ENCODE measurements at regions not wholly inside any gene's neighbourhood (a gene's known extent, or its start where the extent isn't known, plus 50 kb on each side); places are given as distances from the start of the nearest gene placed in this dataset.

- FAIRE-seq (no peak), DNase-seq (ENCODE audit: low read depth) (no peak)
- H3K79me2 ChIP-seq (ENCODE audit: insufficient read depth, low read length), result no peaks in the 10 kb centered on the region
- TF ChIP-seq CTCF (IDR thresholded peaks at IDR 0.05; ENCODE audit: insufficient read depth, low read depth, low read length) (no peak), EZH2 (IDR thresholded peaks at IDR 0.05; ENCODE audit: insufficient read depth, low read length) (no peak)
- H3K27me3 Mint-ChIP-seq (ENCODE audit: low read depth, unreplicated experiment), result no peaks in the 10 kb centered on the region
- H3K9me3 Mint-ChIP-seq (ENCODE audit: unreplicated experiment), result peaks cover 4% of the 10 kb centered on the region
- H3K4me3 Mint-ChIP-seq (ENCODE audit: unreplicated experiment), result no peak overlapping the region
- no peaks in the 10 kb centered on the region for H3K4me1 ChIP-seq (ENCODE audit: insufficient read depth, low read length)
- no peak overlapping the region for H2AFZ ChIP-seq (ENCODE audit: low read depth, low read length)
- H3K4me2 ChIP-seq (ENCODE audit: low read length), result no peak overlapping the region
- no peak overlapping the region for H3K27ac ChIP-seq (ENCODE audit: low read depth, low read length)
- H3K9me3 ChIP-seq (ENCODE audit: insufficient read depth, low read depth, low read length), result no peaks in the 10 kb centered on the region
- H3K36me3 ChIP-seq (ENCODE audit: insufficient read depth, low read length), result no peaks in the 10 kb centered on the region
- no peaks in the 10 kb centered on the region for H3K4me1 Mint-ChIP-seq (ENCODE audit: low read depth, unreplicated experiment)
- H3K27me3 ChIP-seq (ENCODE audit: insufficient read depth, low read length), result no peaks in the 10 kb centered on the region
- H3K9ac ChIP-seq (ENCODE audit: low read length), result no peak overlapping the region
- no peak overlapping the region for H3K27ac Mint-ChIP-seq (ENCODE audit: unreplicated experiment)
- no peaks in the 10 kb centered on the region for H4K20me1 ChIP-seq (ENCODE audit: insufficient read depth, low read length)
- no peaks in the 10 kb centered on the region for H3K36me3 Mint-ChIP-seq (ENCODE audit: low read depth, unreplicated experiment)
- no peak overlapping the region for H3K4me3 ChIP-seq (ENCODE audit: insufficient read depth, low read depth, low read length)
Observed at GRCh38 chr2:138293045-138293444, 208.5 kb upstream of the SPOPL start.

- Histone ChIP-seq H3K27me3 (ENCODE audit: insufficient read depth, low read length) (no peaks in the 10 kb centered on the region), H3K36me3 (ENCODE audit: insufficient read depth, low read length) (no peaks in the 10 kb centered on the region), H3K9ac (ENCODE audit: low read length) (no peak overlapping the region), H3K4me3 (ENCODE audit: insufficient read depth, low read depth, low read length) (no peak overlapping the region), H3K79me2 (ENCODE audit: insufficient read depth, low read length) (no peaks in the 10 kb centered on the region), H3K9me3 (ENCODE audit: insufficient read depth, low read depth, low read length) (no peaks in the 10 kb centered on the region), H3K27ac (ENCODE audit: low read depth, low read length) (no peak overlapping the region), H2AFZ (ENCODE audit: low read depth, low read length) (no peak overlapping the region), H3K4me1 (ENCODE audit: insufficient read depth, low read length) (no peaks in the 10 kb centered on the region), H3K4me2 (ENCODE audit: low read length) (no peak overlapping the region), H4K20me1 (ENCODE audit: insufficient read depth, low read length) (no peaks in the 10 kb centered on the region)
- DNase-seq (ENCODE audit: low read depth) (no peak), FAIRE-seq (no peak)
- H3K4me1 Mint-ChIP-seq (ENCODE audit: low read depth, unreplicated experiment), result no peaks in the 10 kb centered on the region
- H3K36me3 Mint-ChIP-seq (ENCODE audit: low read depth, unreplicated experiment), result no peaks in the 10 kb centered on the region
- no peak for TF ChIP-seq EZH2 (IDR thresholded peaks at IDR 0.05; ENCODE audit: insufficient read depth, low read length)
- TF ChIP-seq CTCF (IDR thresholded peaks at IDR 0.05; ENCODE audit: insufficient read depth, low read depth, low read length), result no peak
- H3K27ac Mint-ChIP-seq (ENCODE audit: unreplicated experiment), result no peak overlapping the region
- H3K4me3 Mint-ChIP-seq (ENCODE audit: unreplicated experiment), result no peak overlapping the region
- no peaks in the 10 kb centered on the region for H3K27me3 Mint-ChIP-seq (ENCODE audit: low read depth, unreplicated experiment)
- H3K9me3 Mint-ChIP-seq (ENCODE audit: unreplicated experiment), result peaks cover 4% of the 10 kb centered on the region
Observed at GRCh38 chr2:138293549-138293948, 208.0 kb upstream of the SPOPL start.

GRCh38 chr2:138294451-138294850, 207.1 kb upstream of the SPOPL start:
- H3K27me3 ChIP-seq (ENCODE audit: insufficient read depth, low read length), result no peaks in the 10 kb centered on the region
- H3K4me1 ChIP-seq (ENCODE audit: insufficient read depth, low read length), result no peaks in the 10 kb centered on the region
- Mint-ChIP-seq H3K36me3 (ENCODE audit: low read depth, unreplicated experiment) (no peaks in the 10 kb centered on the region), H3K4me1 (ENCODE audit: low read depth, unreplicated experiment) (no peaks in the 10 kb centered on the region), H3K27ac (ENCODE audit: unreplicated experiment) (no peak overlapping the region), H3K4me3 (ENCODE audit: unreplicated experiment) (no peak overlapping the region), H3K9me3 (ENCODE audit: unreplicated experiment) (peaks cover 4% of the 10 kb centered on the region), H3K27me3 (ENCODE audit: low read depth, unreplicated experiment) (no peaks in the 10 kb centered on the region)
- no peaks in the 10 kb centered on the region for H3K36me3 ChIP-seq (ENCODE audit: insufficient read depth, low read length)
- FAIRE-seq, result no peak
- no peak overlapping the region for H3K9ac ChIP-seq (ENCODE audit: low read length)
- H3K9me3 ChIP-seq (ENCODE audit: insufficient read depth, low read depth, low read length), result no peaks in the 10 kb centered on the region
- H3K4me2 ChIP-seq (ENCODE audit: low read length), result no peak overlapping the region
- no peak for DNase-seq (ENCODE audit: low read depth)
- H3K79me2 ChIP-seq (ENCODE audit: insufficient read depth, low read length), result no peaks in the 10 kb centered on the region
- no peak overlapping the region for H3K4me3 ChIP-seq (ENCODE audit: insufficient read depth, low read depth, low read length)
- H4K20me1 ChIP-seq (ENCODE audit: insufficient read depth, low read length), result no peaks in the 10 kb centered on the region
- H3K27ac ChIP-seq (ENCODE audit: low read depth, low read length), result no peak overlapping the region
- no peak overlapping the region for H2AFZ ChIP-seq (ENCODE audit: low read depth, low read length)
- TF ChIP-seq CTCF (IDR thresholded peaks at IDR 0.05; ENCODE audit: insufficient read depth, low read depth, low read length) (no peak), EZH2 (IDR thresholded peaks at IDR 0.05; ENCODE audit: insufficient read depth, low read length) (no peak)
